ENCODE measurements at regions not wholly inside any gene's neighbourhood (a gene's known extent, or its start where the extent isn't known, plus 50 kb on each side); places are given as distances from the start of the nearest gene placed in this dataset.

DNA sequence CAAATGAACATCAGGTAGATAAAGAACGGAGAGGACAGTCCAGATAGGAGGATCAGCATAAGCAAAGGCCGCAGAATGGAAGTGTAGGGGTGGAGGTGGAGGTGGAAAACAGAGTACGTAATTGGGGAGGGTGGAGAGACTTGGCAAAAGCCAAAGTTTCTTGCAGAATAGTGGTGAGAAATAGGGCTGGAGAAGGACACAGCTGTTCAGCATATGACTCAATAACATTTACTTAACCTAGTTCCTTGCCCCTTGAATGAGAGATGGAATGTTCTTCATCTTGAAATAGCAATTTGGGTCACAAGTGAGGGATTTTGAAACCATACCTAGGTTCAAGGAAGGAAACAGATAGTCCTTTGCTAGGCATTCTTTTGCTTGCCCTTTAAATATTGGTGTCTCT lies 235.9 kb upstream of the ARHGAP20 start:
- H3K4me3 ChIP-seq, result no peak overlapping the region
- 71 to 85% (median 81%) methylated on average over 3 of the region's 3 CpGs for WGBS, 4 donors
- peak overlapping the region in 1 of 5 donors; percentile 23 for H3K27ac ChIP-seq
- no peaks in the 10 kb centered on the region for H3K27me3 ChIP-seq
- no peaks in the 10 kb centered on the region for H3K4me1 ChIP-seq (replicated peaks in 1 of 2)
- intact Hi-C loops (cut with DNase I), result no loop called here
- TF ChIP-seq, protein P1, sequence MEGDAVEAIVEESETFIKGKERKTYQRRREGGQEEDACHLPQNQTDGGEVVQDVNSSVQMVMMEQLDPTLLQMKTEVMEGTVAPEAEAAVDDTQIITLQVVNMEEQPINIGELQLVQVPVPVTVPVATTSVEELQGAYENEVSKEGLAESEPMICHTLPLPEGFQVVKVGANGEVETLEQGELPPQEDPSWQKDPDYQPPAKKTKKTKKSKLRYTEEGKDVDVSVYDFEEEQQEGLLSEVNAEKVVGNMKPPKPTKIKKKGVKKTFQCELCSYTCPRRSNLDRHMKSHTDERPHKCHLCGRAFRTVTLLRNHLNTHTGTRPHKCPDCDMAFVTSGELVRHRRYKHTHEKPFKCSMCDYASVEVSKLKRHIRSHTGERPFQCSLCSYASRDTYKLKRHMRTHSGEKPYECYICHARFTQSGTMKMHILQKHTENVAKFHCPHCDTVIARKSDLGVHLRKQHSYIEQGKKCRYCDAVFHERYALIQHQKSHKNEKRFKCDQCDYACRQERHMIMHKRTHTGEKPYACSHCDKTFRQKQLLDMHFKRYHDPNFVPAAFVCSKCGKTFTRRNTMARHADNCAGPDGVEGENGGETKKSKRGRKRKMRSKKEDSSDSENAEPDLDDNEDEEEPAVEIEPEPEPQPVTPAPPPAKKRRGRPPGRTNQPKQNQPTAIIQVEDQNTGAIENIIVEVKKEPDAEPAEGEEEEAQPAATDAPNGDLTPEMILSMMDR (IDR thresholded peaks at IDR 0.05), result no peak
- no peak for TF ChIP-seq POLR2A (IDR thresholded peaks at IDR 0.05)
- no peak for DNase-seq
- H3K9me3 ChIP-seq (replicated peaks in 1 of 3), result no peaks in the 10 kb centered on the region
- H3K36me3 ChIP-seq (replicated peaks in 1 of 2), result no peaks in the 10 kb centered on the region

DNA sequence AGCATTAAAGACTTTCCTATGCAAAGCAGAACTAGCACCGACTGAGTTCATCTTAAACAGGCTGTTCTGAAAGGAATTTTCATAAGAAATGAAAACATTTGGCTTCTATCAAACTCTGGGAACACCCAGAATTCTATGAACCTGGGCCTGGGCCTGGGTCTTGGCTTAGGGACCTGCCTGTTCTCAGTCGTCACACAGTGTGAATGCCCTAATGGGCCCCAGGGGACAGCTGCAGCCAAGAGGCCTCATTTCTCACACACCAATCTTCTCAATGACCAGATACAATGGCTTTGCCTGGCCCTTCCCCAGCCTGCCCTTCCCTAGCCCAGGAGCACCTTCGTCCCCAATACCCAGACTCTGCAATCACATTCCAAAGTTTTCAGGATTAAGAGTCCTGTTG lies 234.9 kb upstream of the ARHGAP20 start:
- no peak overlapping the region for H3K4me3 ChIP-seq
- H3K27ac ChIP-seq, result peak overlapping the region in 1 of 5 donors; percentile 19
- no peaks in the 10 kb centered on the region for H3K36me3 ChIP-seq (replicated peaks in 1 of 2)
- 69 to 83% (median 78%) methylated on average over 3 of the region's 3 CpGs for WGBS, 4 donors
- H3K27me3 ChIP-seq, result no peaks in the 10 kb centered on the region
- H3K9me3 ChIP-seq (replicated peaks in 1 of 3), result no peaks in the 10 kb centered on the region
- intact Hi-C loops (cut with DNase I), result no loop called here
- DNase-seq, result no peak
- no peak for TF ChIP-seq POLR2A (IDR thresholded peaks at IDR 0.05)
- TF ChIP-seq, protein P1 (IDR thresholded peaks at IDR 0.05), result no peak
- no peaks in the 10 kb centered on the region for H3K4me1 ChIP-seq (replicated peaks in 1 of 2)

DNA sequence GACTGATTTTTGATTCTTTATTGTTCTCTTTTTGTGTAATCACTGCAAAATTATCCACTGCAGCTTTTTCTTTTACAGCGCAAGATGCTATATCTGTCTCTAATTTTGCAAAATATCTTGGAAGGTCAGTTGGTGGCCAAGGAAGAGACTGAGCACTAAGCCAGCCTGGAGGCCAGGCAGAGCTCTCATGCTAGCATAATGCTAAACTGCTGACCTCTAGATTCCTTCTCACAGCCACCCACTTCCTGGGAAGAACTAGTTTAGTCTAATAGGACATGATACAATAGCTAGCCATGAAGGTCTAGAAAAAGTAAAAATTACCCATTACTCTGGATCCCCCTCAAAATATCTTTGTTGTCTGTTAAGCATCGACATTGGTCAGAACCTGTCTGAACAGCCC lies 227.2 kb upstream of the ARHGAP20 start:
- H3K27ac ChIP-seq, result peak overlapping the region in 1 of 5 donors; percentile 23
- H3K4me3 ChIP-seq, result no peak overlapping the region
- no peaks in the 10 kb centered on the region for H3K4me1 ChIP-seq (replicated peaks in 1 of 2)
- intact Hi-C loops (cut with DNase I), result no loop called here
- TF ChIP-seq, protein P1 (IDR thresholded peaks at IDR 0.05), result no peak
- TF ChIP-seq POLR2A (IDR thresholded peaks at IDR 0.05), result no peak
- WGBS, 4 donors, result 83 to 94% (median 89%) methylated on average over 2 of the region's 2 CpGs
- DNase-seq, result no peak
- H3K9me3 ChIP-seq (replicated peaks in 1 of 3), result no peaks in the 10 kb centered on the region
- no peaks in the 10 kb centered on the region for H3K27me3 ChIP-seq
- H3K36me3 ChIP-seq (replicated peaks in 1 of 2), result no peaks in the 10 kb centered on the region

DNA sequence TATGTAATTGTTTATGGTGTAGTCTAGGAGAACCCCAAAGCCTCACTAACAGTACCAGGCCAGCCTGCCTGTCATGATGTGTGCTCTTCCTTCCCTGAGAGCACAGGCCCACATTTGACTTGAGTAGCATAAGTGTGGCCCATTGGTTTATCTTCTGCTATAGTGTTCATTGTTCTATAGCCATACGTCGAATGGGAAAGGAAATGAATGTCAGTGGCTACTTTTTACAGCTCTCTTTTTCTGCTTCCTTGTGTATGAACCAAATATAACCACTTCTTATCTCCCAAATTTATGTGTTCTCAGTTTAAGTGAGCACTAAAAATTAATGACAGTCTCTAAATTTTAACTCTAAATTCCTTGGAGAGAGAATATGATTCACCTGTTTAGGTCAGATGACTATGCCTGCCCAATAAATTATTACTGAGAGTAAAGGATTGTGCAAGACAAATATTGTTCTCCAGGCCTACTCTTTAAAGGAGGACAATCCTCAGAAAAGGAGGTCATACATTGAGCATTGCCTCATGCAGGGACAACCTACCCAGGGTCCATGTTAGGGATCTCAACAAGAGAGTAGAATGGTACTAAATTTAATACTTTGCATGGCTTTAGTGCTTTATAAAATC lies 222.9 kb upstream of the ARHGAP20 start:
- H3K4me1 ChIP-seq (replicated peaks in 1 of 2), result no peaks in the 10 kb centered on the region
- no peaks in the 10 kb centered on the region for H3K9me3 ChIP-seq (replicated peaks in 1 of 3)
- H3K36me3 ChIP-seq (replicated peaks in 1 of 2), result no peaks in the 10 kb centered on the region
- H3K4me3 ChIP-seq, result no peak overlapping the region
- no peaks in the 10 kb centered on the region for H3K27me3 ChIP-seq
- intact Hi-C loops (cut with DNase I), result no loop called here
- H3K27ac ChIP-seq, result no peak overlapping the region
- no peak for TF ChIP-seq POLR2A (IDR thresholded peaks at IDR 0.05)
- TF ChIP-seq, protein P1 (IDR thresholded peaks at IDR 0.05), result no peak
- no peak for DNase-seq
- WGBS, 4 donors, result 68 to 88% (median 80%) methylated on average over 2 of the region's 2 CpGs
